AG09309 (cell line): ENCODE measurements at regions not wholly inside any gene's neighbourhood (a gene's known extent, or its start where the extent isn't known, plus 50 kb on each side); places are given as distances from the start of the nearest gene placed in this dataset.

Experiments used
- DNase-seq: peaks from one replicate; pipeline ENCODE4 v3.0.0-alpha.2; 2010; ENCODE audit warnings: low read depth
- H3K4me3 ChIP-seq: 2 replicates; pipeline ENCODE4 v1.5.1; 2011; ENCODE audit warnings: mild to moderate bottlenecking, low read depth, low read length, moderate library complexity; ENCODE audit not compliant: control insufficient read depth
- TF ChIP-seq, protein P1 (sequence below): IDR thresholded peaks from 2 replicates; pipeline ENCODE4 v1.5.1; 2011; ENCODE audit warnings: mild to moderate bottlenecking, low read depth, low read length, inconsistent platforms; ENCODE audit not compliant: insufficient read depth, control insufficient read depth; ENCODE audit errors: missing control alignments

- no peak overlapping the region for H3K4me3 ChIP-seq
- no peak for DNase-seq
- TF ChIP-seq, protein P1, sequence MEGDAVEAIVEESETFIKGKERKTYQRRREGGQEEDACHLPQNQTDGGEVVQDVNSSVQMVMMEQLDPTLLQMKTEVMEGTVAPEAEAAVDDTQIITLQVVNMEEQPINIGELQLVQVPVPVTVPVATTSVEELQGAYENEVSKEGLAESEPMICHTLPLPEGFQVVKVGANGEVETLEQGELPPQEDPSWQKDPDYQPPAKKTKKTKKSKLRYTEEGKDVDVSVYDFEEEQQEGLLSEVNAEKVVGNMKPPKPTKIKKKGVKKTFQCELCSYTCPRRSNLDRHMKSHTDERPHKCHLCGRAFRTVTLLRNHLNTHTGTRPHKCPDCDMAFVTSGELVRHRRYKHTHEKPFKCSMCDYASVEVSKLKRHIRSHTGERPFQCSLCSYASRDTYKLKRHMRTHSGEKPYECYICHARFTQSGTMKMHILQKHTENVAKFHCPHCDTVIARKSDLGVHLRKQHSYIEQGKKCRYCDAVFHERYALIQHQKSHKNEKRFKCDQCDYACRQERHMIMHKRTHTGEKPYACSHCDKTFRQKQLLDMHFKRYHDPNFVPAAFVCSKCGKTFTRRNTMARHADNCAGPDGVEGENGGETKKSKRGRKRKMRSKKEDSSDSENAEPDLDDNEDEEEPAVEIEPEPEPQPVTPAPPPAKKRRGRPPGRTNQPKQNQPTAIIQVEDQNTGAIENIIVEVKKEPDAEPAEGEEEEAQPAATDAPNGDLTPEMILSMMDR = no peak
These were observed 696.2 kb upstream of the COX7C start for GRCh38 chr5:85921590-85921989.

DNA sequence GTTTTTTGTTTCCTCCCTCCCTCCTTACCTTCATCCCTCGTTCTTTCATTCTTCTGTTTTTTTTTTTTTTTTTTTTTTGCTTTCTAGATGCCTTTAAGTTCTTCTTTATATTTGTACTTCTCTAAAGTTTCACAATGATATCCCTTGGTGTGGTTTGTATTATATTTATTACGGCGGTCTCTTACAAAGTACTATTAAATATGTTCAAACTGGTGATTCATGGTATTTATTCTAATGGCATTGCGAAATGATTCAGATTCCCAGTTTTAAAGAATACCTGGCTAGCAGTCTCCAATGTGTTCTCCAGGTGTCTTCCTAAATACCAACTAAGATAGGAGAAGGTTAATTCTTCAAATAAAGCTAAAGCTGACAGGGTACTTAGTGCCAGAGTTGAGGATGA is 690.1 kb upstream of the COX7C start:
- DNase-seq = no peak
- no peak overlapping the region for H3K4me3 ChIP-seq
- TF ChIP-seq, protein P1 = no peak

- no peak overlapping the region for H3K4me3 ChIP-seq
- no peak for DNase-seq
- TF ChIP-seq, protein P1 = no peak
These were observed 688.0 kb upstream of the COX7C start for GRCh38 chr5:85929713-85930112.

GRCh38 chr5:85931220-85931619 is 686.5 kb upstream of the COX7C start:
- H3K4me3 ChIP-seq = no peak overlapping the region
- TF ChIP-seq, protein P1 = no peak
- no peak for DNase-seq

- TF ChIP-seq, protein P1 = no peak
- no peak overlapping the region for H3K4me3 ChIP-seq
- no peak for DNase-seq
These were observed 679.5 kb upstream of the COX7C start for GRCh38 chr5:85938201-85938600.

DNA sequence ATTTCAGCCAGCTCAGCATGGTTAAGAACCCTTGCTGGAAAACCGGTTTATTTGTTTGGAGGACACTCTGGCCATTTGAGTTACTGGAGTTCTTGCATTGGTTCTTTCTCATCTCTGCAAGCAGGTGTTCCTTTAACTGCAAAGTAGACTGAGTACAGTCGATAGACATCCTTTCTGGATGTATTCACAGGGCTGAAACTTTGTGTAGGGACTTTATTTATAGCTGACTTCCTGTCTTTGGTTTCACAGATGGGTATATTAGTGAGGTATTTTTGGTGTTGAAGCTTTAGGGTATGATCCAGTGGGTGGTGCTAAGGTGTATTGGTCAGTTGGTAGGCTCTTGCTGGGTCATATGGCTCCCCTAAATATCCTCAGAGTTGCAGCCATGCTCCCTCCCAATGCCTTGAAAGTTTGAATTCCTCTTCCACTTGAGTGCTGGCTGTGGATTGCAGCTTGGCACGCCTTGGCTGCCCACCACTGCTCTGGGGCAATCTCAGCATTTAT is 666.0 kb upstream of the COX7C start:
- TF ChIP-seq, protein P1 = no peak
- no peak for DNase-seq
- H3K4me3 ChIP-seq = no peak overlapping the region

GRCh38 chr5:85952680-85953079 is 665.1 kb upstream of the COX7C start:
- no peak overlapping the region for H3K4me3 ChIP-seq
- TF ChIP-seq, protein P1 = no peak
- DNase-seq = no peak
